Naive thymus-derived CD4-positive, alpha-beta T cell (primary cell): ENCODE measurements at regions not wholly inside any gene's neighbourhood (a gene's known extent, or its start where the extent isn't known, plus 50 kb on each side); places are given as distances from the start of the nearest gene placed in this dataset.
"Not testable (repeated sequence)": the region's sequence is repeated elsewhere in the genome, so short reads cannot be mapped to it uniquely, and the experiment has no call there.

Source experiments
- ATAC-seq: fragments of 150-1000 bp; cut with Tn5 transposase; 2 replicates; pipeline ENCODE4 v1.10.0; 2021; ENCODE audit warnings: mild to moderate bottlenecking, moderate library complexity
- CTCF ChIA-PET: fragments of 350-600 bp; sonication (Branson Sonifier 250); formaldehyde crosslinking; loops from one replicate; lab custom pipeline; 2021; ENCODE audit warnings: antibody characterized with exemption; lab: Charles Lee
- POLR2A ChIA-PET: fragments of 350-600 bp; sonication (Branson Sonifier 250); formaldehyde crosslinking; loops from one replicate; lab custom pipeline; 2021; ENCODE audit warnings: antibody characterized with exemption, inconsistent platforms; lab: Charles Lee
- DNase-seq, 9 donors: peaks; one replicate each; pipeline versions ENCODE4 v3.0.0 to v3.0.0-alpha.2; 2020 to 2022; ENCODE audit warnings: mixed read lengths in 1 of 9
- H3K27ac ChIP-seq: one replicate; pipeline ENCODE4 v1.7.0; 2013; ENCODE audit warnings: mild to moderate bottlenecking, low read depth, low read length, moderate library complexity
- H3K27me3 ChIP-seq, 2 donors: one replicate each; pipeline ENCODE4 v1.7.0; 2013; ENCODE audit warnings: low read length in 2 of 2, mild to moderate bottlenecking in 2 of 2, moderate library complexity in 2 of 2; ENCODE audit not compliant: control insufficient read depth in 2 of 2, insufficient read depth in 2 of 2
- H3K36me3 ChIP-seq, 3 experiments: 1 replicate in 2 of 3; 2 replicates in 1 of 3; pipeline ENCODE4 v1.7.0; 2013; ENCODE audit warnings: low read length in 3 of 3, mild to moderate bottlenecking in 3 of 3, moderate library complexity in 1 of 3; ENCODE audit not compliant: insufficient read depth in 3 of 3, control insufficient read depth in 2 of 3
- H3K4me1 ChIP-seq, 2 donors: one replicate each; pipeline ENCODE4 v1.7.0; 2013; ENCODE audit warnings: low read length in 2 of 2, mild to moderate bottlenecking in 2 of 2, moderate library complexity in 1 of 2; ENCODE audit not compliant: control insufficient read depth in 2 of 2, insufficient read depth in 2 of 2
- H3K4me3 ChIP-seq: 2 replicates; pipeline ENCODE4 v1.7.0; 2013; ENCODE audit warnings: mild to moderate bottlenecking, low read length
- H3K9me3 ChIP-seq, 3 experiments: 1 replicate in 2 of 3; 2 replicates in 1 of 3; pipeline ENCODE4 v1.7.0; 2013; ENCODE audit warnings: low read length in 3 of 3; ENCODE audit not compliant: control insufficient read depth in 2 of 3
- H3K27ac Mint-ChIP-seq, 9 donors: one replicate each; pipeline ENCODE4 v1.8.0; 2020 to 2022; ENCODE audit warnings: mixed read lengths in 9 of 9, mild to moderate bottlenecking in 8 of 9, moderate library complexity in 5 of 9, inconsistent platforms in 2 of 9
- H3K27me3 Mint-ChIP-seq, 5 donors: one replicate each; pipeline ENCODE4 v1.8.0; 2021 to 2022; ENCODE audit warnings: mixed read lengths in 5 of 5, mild to moderate bottlenecking in 1 of 5
- H3K36me3 Mint-ChIP-seq, 5 donors: one replicate each; pipeline ENCODE4 v1.8.0; 2020 to 2022; ENCODE audit warnings: mixed read lengths in 5 of 5, mild to moderate bottlenecking in 3 of 5, inconsistent platforms in 1 of 5
- H3K4me1 Mint-ChIP-seq, 7 donors: one replicate each; pipeline ENCODE4 v1.8.0; 2020 to 2022; ENCODE audit warnings: mixed read lengths in 7 of 7, mild to moderate bottlenecking in 3 of 7, inconsistent platforms in 1 of 7
- H3K4me3 Mint-ChIP-seq, 10 donors: one replicate each; pipeline ENCODE4 v1.8.0; 2020 to 2022; ENCODE audit warnings: mild to moderate bottlenecking in 10 of 10, mixed read lengths in 10 of 10, moderate library complexity in 6 of 10, inconsistent platforms in 2 of 10
- H3K9me3 Mint-ChIP-seq, 11 donors: one replicate each; pipeline ENCODE4 v1.8.0; 2020 to 2022; ENCODE audit warnings: mixed read lengths in 11 of 11, mild to moderate bottlenecking in 4 of 11, inconsistent platforms in 1 of 11, moderate library complexity in 1 of 11
- intact Hi-C, 2 donors: fragments of 100-400 bp; cut with micrococcal nuclease; formaldehyde crosslinking; loops; one replicate each; pipeline ENCODE4 v1.15.1; 2023

DNA sequence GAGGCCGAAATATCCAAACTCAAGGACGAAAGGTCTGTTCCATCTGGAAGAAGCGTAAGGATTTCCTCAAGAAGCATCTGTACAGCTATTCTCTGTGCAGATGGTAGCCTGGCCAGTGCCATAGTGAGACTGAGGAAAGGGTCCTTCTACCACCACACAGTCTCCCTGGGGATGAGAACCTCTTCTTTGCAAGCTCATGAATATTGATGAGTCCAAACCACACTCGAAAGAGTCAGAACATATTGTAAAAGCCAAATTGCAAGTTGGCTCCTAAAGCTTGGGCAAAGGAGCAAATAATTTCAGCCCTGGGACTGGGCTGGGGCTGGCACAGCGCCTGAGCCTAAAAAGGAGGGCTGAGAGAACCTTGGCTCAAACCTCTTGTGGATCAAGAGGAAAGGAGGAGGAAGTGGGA, 66.1 kb upstream of the PIP4K2A start:
- no peak for DNase-seq
- peaks cover 5 to 9% (median 6%) of the 10 kb centered on the region in 11 donors for H3K9me3 Mint-ChIP-seq
- H3K4me3 Mint-ChIP-seq, result no peak overlapping the region
- Histone ChIP-seq H3K9me3 (peaks cover 0 to 6% (median 0%) of the 10 kb centered on the region in 3 experiments), H3K27ac (no peak overlapping the region), H3K36me3 (no peaks in the 10 kb centered on the region), H3K4me3 (no peak overlapping the region), H3K4me1 (no peaks in the 10 kb centered on the region), H3K27me3 (no peaks in the 10 kb centered on the region)
- no peak for ATAC-seq
- peaks cover 0 to 6% (median 0%) of the 10 kb centered on the region in 5 donors for H3K27me3 Mint-ChIP-seq
- peaks cover 0 to 9% (median 0%) of the 10 kb centered on the region in 5 donors for H3K36me3 Mint-ChIP-seq
- H3K4me1 Mint-ChIP-seq, result peaks cover 0 to 7% (median 7%) of the 10 kb centered on the region in 7 donors
- ChIA-PET CTCF (no interaction called here), POLR2A (no interaction called here)
- H3K27ac Mint-ChIP-seq, result no peak overlapping the region
- intact Hi-C loops, result no loop called here

DNA sequence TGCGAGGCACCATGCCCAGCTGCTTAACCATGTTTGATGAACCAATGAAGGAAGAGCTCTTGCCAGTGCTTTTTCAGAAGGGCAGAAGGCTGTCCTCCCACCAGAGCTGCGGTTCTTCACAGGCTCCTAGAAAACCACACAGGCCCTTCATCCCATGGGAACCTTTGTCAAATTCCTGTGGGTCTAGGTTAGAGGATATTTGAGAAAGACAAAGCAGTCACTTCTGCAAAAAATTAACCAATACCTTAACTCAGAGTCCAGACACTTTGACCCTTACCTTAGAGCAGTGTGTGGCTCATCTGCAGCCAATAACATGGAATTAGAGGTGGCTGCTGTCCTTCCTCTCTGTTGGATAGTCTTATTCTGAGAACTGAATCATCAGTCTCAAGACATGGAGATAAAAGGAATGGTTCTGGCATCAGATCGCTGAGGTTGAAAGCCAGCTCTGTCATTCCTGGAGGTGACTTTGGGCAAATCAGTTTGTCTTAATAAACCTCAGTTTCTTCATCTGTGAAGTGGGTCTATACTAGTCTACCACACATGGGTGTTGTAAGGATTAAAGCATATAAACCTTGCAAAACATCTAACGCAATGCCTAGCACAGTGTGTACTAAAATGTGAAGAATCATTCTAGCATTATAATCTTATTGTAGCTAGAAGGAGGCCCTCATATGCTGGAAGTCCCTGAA, 65.1 kb upstream of the PIP4K2A start:
- Histone ChIP-seq H3K4me3 (no peak overlapping the region), H3K4me1 (no peaks in the 10 kb centered on the region), H3K9me3 (peaks cover 0 to 6% (median 0%) of the 10 kb centered on the region in 3 experiments), H3K36me3 (no peaks in the 10 kb centered on the region), H3K27ac (no peak overlapping the region), H3K27me3 (no peaks in the 10 kb centered on the region)
- intact Hi-C loops, result no loop called here
- H3K9me3 Mint-ChIP-seq, result peaks cover 5 to 9% (median 6%) of the 10 kb centered on the region in 11 donors
- peaks cover 0 to 9% (median 0%) of the 10 kb centered on the region in 5 donors for H3K36me3 Mint-ChIP-seq
- H3K27me3 Mint-ChIP-seq, result peaks cover 0 to 2% (median 0%) of the 10 kb centered on the region in 5 donors
- no peak overlapping the region for H3K27ac Mint-ChIP-seq
- no peak overlapping the region for H3K4me3 Mint-ChIP-seq
- POLR2A ChIA-PET, result no interaction called here
- ATAC-seq (no peak), DNase-seq (no peak)
- H3K4me1 Mint-ChIP-seq, result peaks cover 0 to 7% (median 7%) of the 10 kb centered on the region in 7 donors
- CTCF ChIA-PET, result no interaction called here

DNA sequence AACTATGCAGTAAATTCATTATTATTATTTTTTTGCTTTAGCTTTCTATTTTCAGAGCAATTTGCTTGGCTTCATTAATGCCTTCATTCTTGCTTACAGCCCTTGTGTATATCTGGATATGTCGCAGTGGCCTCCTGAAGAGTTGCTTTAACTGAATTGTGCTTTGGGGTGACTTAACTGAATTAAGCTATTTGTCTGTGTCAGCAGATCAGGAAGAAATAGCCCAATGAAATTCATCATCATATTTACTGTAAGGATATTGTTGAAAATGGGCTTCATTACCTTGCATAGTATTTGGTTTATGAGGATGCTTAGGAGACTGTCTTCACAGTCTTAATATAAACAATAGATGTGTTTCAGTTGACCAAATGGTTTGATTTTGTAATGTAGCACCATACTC, 59.7 kb upstream of the PIP4K2A start:
- no peak for DNase-seq
- ChIA-PET POLR2A (no interaction called here), CTCF (no interaction called here)
- Mint-ChIP-seq H3K27me3 (no peaks in the 10 kb centered on the region), H3K36me3 (peaks cover 0 to 9% (median 4%) of the 10 kb centered on the region in 5 donors), H3K4me3 (no peak overlapping the region), H3K4me1 (peaks cover 0 to 6% (median 6%) of the 10 kb centered on the region in 7 donors), H3K9me3 (peaks cover 6 to 16% (median 9%) of the 10 kb centered on the region in 11 donors), H3K27ac (no peak overlapping the region)
- H3K36me3 ChIP-seq, result no peaks in the 10 kb centered on the region
- H3K4me3 ChIP-seq, result no peak overlapping the region
- H3K27me3 ChIP-seq, result no peaks in the 10 kb centered on the region
- no peak overlapping the region for H3K27ac ChIP-seq
- ATAC-seq, result no peak
- peaks cover 0 to 6% (median 0%) of the 10 kb centered on the region in 3 experiments for H3K9me3 ChIP-seq
- H3K4me1 ChIP-seq, result no peaks in the 10 kb centered on the region
- intact Hi-C loops, result no loop called here

DNA sequence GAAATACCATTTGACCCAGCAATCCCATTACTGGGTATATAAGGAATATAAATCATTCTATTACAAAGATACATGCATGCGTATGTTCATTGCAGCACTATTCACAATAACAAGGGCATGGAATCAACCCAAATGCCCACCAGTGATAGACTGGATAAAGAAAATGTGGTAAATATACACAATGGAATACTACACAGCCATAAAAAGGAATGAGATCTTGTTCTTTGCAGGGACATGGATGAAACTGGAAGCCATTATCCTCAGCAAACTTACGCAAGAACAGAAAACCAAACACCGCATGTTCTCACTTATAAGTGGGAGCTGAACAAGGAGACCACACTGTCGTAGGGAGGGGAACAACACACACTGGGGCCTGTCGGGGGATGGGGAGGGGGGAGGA, 57.3 kb upstream of the PIP4K2A start:
- H3K27ac ChIP-seq, H3K4me1 ChIP-seq, H3K4me3 Mint-ChIP-seq, H3K27me3 ChIP-seq, H3K4me3 ChIP-seq, H3K27me3 Mint-ChIP-seq, H3K27ac Mint-ChIP-seq, H3K4me1 Mint-ChIP-seq, intact Hi-C loops, H3K9me3 ChIP-seq, H3K36me3 ChIP-seq, ATAC-seq, CTCF ChIA-PET, POLR2A ChIA-PET, DNase-seq: not testable (repeated sequence)
- Mint-ChIP-seq H3K36me3 (peaks cover 0 to 12% (median 3%) of the 10 kb centered on the region in 5 donors), H3K9me3 (peaks cover 2 to 25% (median 8%) of the 10 kb centered on the region in 11 donors)

DNA sequence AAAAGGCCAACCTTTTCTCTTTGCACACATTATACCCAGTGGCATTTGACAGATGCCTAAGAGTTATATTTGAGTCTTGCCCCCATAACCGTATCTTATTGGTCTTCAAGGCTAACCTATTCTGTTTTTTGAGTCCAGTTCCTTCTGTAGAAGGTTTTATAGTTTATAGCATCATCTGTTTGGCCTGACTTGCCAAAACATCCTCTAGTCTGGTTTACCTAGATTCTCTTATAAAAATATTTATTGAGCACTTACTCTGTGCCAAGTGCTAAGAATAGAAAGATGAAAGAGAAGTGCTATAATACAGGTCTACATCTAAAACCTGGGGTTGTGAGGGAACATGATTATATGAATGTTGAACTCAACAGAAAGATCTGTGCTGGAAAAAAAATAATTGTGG, 55.9 kb upstream of the PIP4K2A start:
- no peaks in the 10 kb centered on the region for H3K27me3 ChIP-seq
- intact Hi-C loops, result no loop called here
- Mint-ChIP-seq H3K4me1 (peaks cover 0 to 4% (median 0%) of the 10 kb centered on the region in 7 donors), H3K4me3 (no peak overlapping the region), H3K27ac (no peak overlapping the region), H3K36me3 (peaks cover 0 to 12% (median 3%) of the 10 kb centered on the region in 5 donors), H3K9me3 (peaks cover 2 to 21% (median 6%) of the 10 kb centered on the region in 11 donors), H3K27me3 (peaks cover 0 to 2% (median 0%) of the 10 kb centered on the region in 5 donors)
- H3K27ac ChIP-seq, result no peak overlapping the region
- ATAC-seq (no peak), DNase-seq (no peak)
- H3K36me3 ChIP-seq, result no peaks in the 10 kb centered on the region
- ChIA-PET CTCF (interaction anchor here (0.8 kb wide), 1 partner anchor 88 kb away, joined by 3 read pairs; no protein-coding TSS in a partner anchor), POLR2A (no interaction called here)
- H3K9me3 ChIP-seq, result peaks cover 0 to 5% (median 0%) of the 10 kb centered on the region in 3 experiments
- no peaks in the 10 kb centered on the region for H3K4me1 ChIP-seq
- H3K4me3 ChIP-seq, result no peak overlapping the region

DNA sequence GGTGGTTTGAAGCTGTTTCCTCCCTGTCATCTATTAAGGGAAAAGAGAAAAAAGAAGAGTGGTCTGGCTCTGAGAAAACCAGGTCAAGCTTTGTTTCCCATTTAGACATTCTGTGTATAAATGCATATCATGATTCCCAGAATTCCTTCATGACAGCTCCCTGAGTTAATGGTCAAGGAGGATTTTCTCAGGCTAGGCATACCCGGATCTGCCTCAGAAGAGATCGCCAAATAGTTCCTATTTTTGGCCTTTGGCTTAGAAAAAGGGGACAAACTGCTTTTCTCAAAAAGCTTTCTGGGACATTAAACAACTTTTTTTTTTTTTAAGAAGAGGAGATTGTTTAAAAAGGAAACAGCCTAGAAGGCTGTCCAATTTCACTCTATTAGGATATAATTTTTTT, 53.5 kb upstream of the PIP4K2A start:
- H3K27ac ChIP-seq, result no peak overlapping the region
- Mint-ChIP-seq H3K4me1 (peaks cover 0 to 4% (median 0%) of the 10 kb centered on the region in 7 donors), H3K4me3 (no peak overlapping the region), H3K27me3 (peaks cover 0 to 5% (median 0%) of the 10 kb centered on the region in 5 donors), H3K27ac (no peak overlapping the region), H3K9me3 (peaks cover 2 to 21% (median 6%) of the 10 kb centered on the region in 11 donors), H3K36me3 (peaks cover 0 to 12% (median 3%) of the 10 kb centered on the region in 5 donors)
- ChIA-PET CTCF (interaction anchor here (0.6 kb wide), 1 partner anchor 112 kb away, joined by 3 read pairs; no protein-coding TSS in a partner anchor), POLR2A (no interaction called here)
- H3K27me3 ChIP-seq, result no peaks in the 10 kb centered on the region
- DNase-seq (no peak), ATAC-seq (no peak)
- intact Hi-C loops, result no loop called here
- no peak overlapping the region for H3K4me3 ChIP-seq
- no peaks in the 10 kb centered on the region for H3K4me1 ChIP-seq
- peaks cover 0 to 5% (median 0%) of the 10 kb centered on the region in 3 experiments for H3K9me3 ChIP-seq
- no peaks in the 10 kb centered on the region for H3K36me3 ChIP-seq
